Spleen (tissue), 11 donors: ENCODE measurements at regions not wholly inside any gene's neighbourhood (a gene's known extent, or its start where the extent isn't known, plus 50 kb on each side); places are given as distances from the start of the nearest gene placed in this dataset.

Experiments
- DNase-seq: peaks from one replicate; pipeline ENCODE4 v3.0.0-alpha.2; 2020
- H3K27ac ChIP-seq, 8 donors: fragments of 200-600 bp; sonication (generic) in 7 of 8; 1 replicate in 4 of 8; 2 replicates in 4 of 8; pipeline versions ENCODE4 v1.5.0 to v1.8.0; 2016 to 2021; ENCODE audit warnings: inconsistent platforms in 4 of 8, mild to moderate bottlenecking in 4 of 8, moderate library complexity in 1 of 8
- H3K27me3 ChIP-seq, 7 donors: fragments of 200-600 bp; sonication (generic) in 6 of 7; replicated peaks in 1 of 7; 1 replicate in 4 of 7; 2 replicates in 3 of 7; pipeline versions ENCODE4 v1.5.0 to v1.8.0; 2016 to 2021; ENCODE audit warnings: inconsistent platforms in 3 of 7, mild to moderate bottlenecking in 1 of 7
- H3K36me3 ChIP-seq, 6 donors: fragments of 200-600 bp; sonication (generic) in 5 of 6; 1 replicate in 4 of 6; 2 replicates in 2 of 6; pipeline versions ENCODE4 v1.5.0 to v1.8.0; 2016 to 2021; ENCODE audit warnings: inconsistent platforms in 2 of 6
- H3K4me1 ChIP-seq, 6 donors: fragments of 200-600 bp; sonication (generic) in 5 of 6; 1 replicate in 3 of 6; 2 replicates in 3 of 6; pipeline versions ENCODE4 v1.5.0 to v1.8.0; 2016 to 2021; ENCODE audit warnings: inconsistent platforms in 3 of 6
- H3K4me3 ChIP-seq, 8 donors: fragments of 200-600 bp; sonication (generic) in 7 of 8; 1 replicate in 4 of 8; 2 replicates in 4 of 8; pipeline versions ENCODE4 v1.5.0 to v1.8.0; 2016 to 2021; ENCODE audit warnings: inconsistent platforms in 4 of 8, mild to moderate bottlenecking in 4 of 8, moderate library complexity in 2 of 8
- H3K9me3 ChIP-seq, 8 donors: fragments of 200-600 bp; sonication (generic) in 7 of 8; 1 replicate in 4 of 8; 2 replicates in 4 of 8; pipeline versions ENCODE4 v1.5.0 to v1.8.0; 2016 to 2021; ENCODE audit warnings: inconsistent platforms in 4 of 8
- CTCF ChIP-seq, 11 experiments: fragments of 200-600 bp in 7 of 11; fragments of 450-650 bp in 4 of 11; sonication (generic) in 4 of 11; IDR thresholded peaks in 8 of 11; conservative IDR thresholded peaks in 3 of 11; 1 replicate in 7 of 11; 2 replicates in 4 of 11; pipeline versions ENCODE4 v1.4.0 to v1.8.0; 2016 to 2021; ENCODE audit warnings: antibody characterized with exemption in 11 of 11, inconsistent platforms in 4 of 11, mild to moderate bottlenecking in 1 of 11
- POLR2A ChIP-seq, 3 donors: fragments of 450-650 bp; IDR thresholded peaks; one replicate each; pipeline ENCODE4 v1.5.1; 2017; ENCODE audit warnings: antibody characterized with exemption in 3 of 3, mild to moderate bottlenecking in 1 of 3
- POLR2AphosphoS5 ChIP-seq, 3 donors: sonication (generic); formaldehyde crosslinking; IDR thresholded peaks; one replicate each; pipeline ENCODE4 v1.5.1; 2017; ENCODE audit warnings: antibody characterized with exemption in 3 of 3
- WGBS, 5 donors: extraction: QIAGEN DNeasy Blood & Tissue Kit in 3 of 5; methylation state at CpG; one replicate each; pipeline versions ENCODE4 v1.1.5 to v1.1.7; 2013 to 2018; 5-methylcytosine and 5-hydroxymethylcytosine counted together
- intact Hi-C: fragments of 100-400 bp; cut with DNase I; formaldehyde crosslinking; loops from one replicate; pipeline ENCODE4 v1.15.0; 2023; ENCODE audit warnings: low total_unique reads
- donor health status: healthy with polysubstance abuse.
- donor health status: DM: no; HTN: no; CAD: no; lungs with moderate emphysema.
- donor health status: DM: no; HTN: no; CAD: no.
- donor health status: Bipolar disorder and iron deficiency.
- donor health status: healthy.
- donor health status: DM: no; HTN: no; CAD: no.
- donor health status: DM: yes; HTN: yes; CAD: no.

GRCh38 chr15:66623801-66624453 is 58.1 kb upstream of the LCTL start:
- 43 to 83% (median 56%) methylated on average over 6 of the region's 6 CpGs for WGBS, 5 donors
- no peak overlapping the region for H3K4me3 ChIP-seq
- TF ChIP-seq POLR2AphosphoS5 (IDR thresholded peaks at IDR 0.05): no peak
- no peak for TF ChIP-seq POLR2A (IDR thresholded peaks at IDR 0.05)
- TF ChIP-seq CTCF (IDR thresholded peaks at IDR 0.05 in 8 of 11, conservative IDR thresholded peaks at IDR 0.05 in 3 of 11): no peak
- no peaks in the 10 kb centered on the region for H3K9me3 ChIP-seq
- H3K36me3 ChIP-seq: no peaks in the 10 kb centered on the region
- H3K27me3 ChIP-seq: peaks cover 0 to 41% (median 15%) of the 10 kb centered on the region in 7 donors
- DNase-seq: no peak
- peaks cover 0 to 36% (median 18%) of the 10 kb centered on the region in 6 donors for H3K4me1 ChIP-seq
- intact Hi-C loops: no loop called here
- no peak overlapping the region for H3K27ac ChIP-seq

- Histone ChIP-seq H3K27me3 (peaks cover 0 to 29% (median 15%) of the 10 kb centered on the region in 7 donors), H3K4me3 (no peak overlapping the region), H3K4me1 (peaks cover 0 to 20% (median 12%) of the 10 kb centered on the region in 6 donors), H3K9me3 (no peaks in the 10 kb centered on the region), H3K36me3 (no peaks in the 10 kb centered on the region), H3K27ac (no peak overlapping the region)
- DNase-seq: no peak
- TF ChIP-seq POLR2A (IDR thresholded peaks at IDR 0.05) (no peak), POLR2AphosphoS5 (IDR thresholded peaks at IDR 0.05) (no peak), CTCF (IDR thresholded peaks at IDR 0.05 in 8 of 11, conservative IDR thresholded peaks at IDR 0.05 in 3 of 11) (no peak)
- 85 to 100% (median 96%) methylated on average over 1 of the region's 1 CpG for WGBS, 5 donors
- intact Hi-C loops: no loop called here
These were observed 59.7 kb upstream of the LCTL start for GRCh38 chr15:66625531-66625930.

GRCh38 chr15:66625974-66626373 is 60.2 kb upstream of the LCTL start:
- H3K27ac ChIP-seq: no peak overlapping the region

More at GRCh38 chr15:66625974-66626373, 60.2 kb upstream of the LCTL start:
- Histone ChIP-seq H3K9me3 (no peaks in the 10 kb centered on the region), H3K4me1 (peaks cover 0 to 20% (median 11%) of the 10 kb centered on the region in 6 donors), H3K27me3 (peaks cover 0 to 25% (median 15%) of the 10 kb centered on the region in 7 donors), H3K36me3 (no peaks in the 10 kb centered on the region), H3K4me3 (no peak overlapping the region)
- no peak for DNase-seq
- WGBS, 5 donors: 80 to 95% (median 93%) methylated on average over 4 of the region's 4 CpGs
- no peak for TF ChIP-seq POLR2A (IDR thresholded peaks at IDR 0.05)
- TF ChIP-seq CTCF (IDR thresholded peaks at IDR 0.05 in 8 of 11, conservative IDR thresholded peaks at IDR 0.05 in 3 of 11): no peak
- intact Hi-C loops: no loop called here
